Glutamatergic neuron (in vitro differentiated cells): ENCODE measurements at regions not wholly inside any gene's neighbourhood (a gene's known extent, or its start where the extent isn't known, plus 50 kb on each side); places are given as distances from the start of the nearest gene placed in this dataset.

ENCODE experiments used
- DNase-seq: peaks from one replicate; pipeline ENCODE4 v3.0.0; 2022
- H3K27ac Mint-ChIP-seq: one replicate; pipeline ENCODE4 v1.8.0; 2020; ENCODE audit warnings: mild to moderate bottlenecking, mixed read lengths, inconsistent platforms; ENCODE audit not compliant: unreplicated experiment
- H3K27me3 Mint-ChIP-seq: one replicate; pipeline ENCODE4 v1.8.0; 2020; ENCODE audit warnings: mild to moderate bottlenecking, moderate library complexity, mixed read lengths, inconsistent platforms; ENCODE audit not compliant: unreplicated experiment
- H3K36me3 Mint-ChIP-seq: one replicate; pipeline ENCODE4 v1.8.0; 2020; ENCODE audit warnings: mild to moderate bottlenecking, mixed read lengths, inconsistent platforms; ENCODE audit not compliant: unreplicated experiment
- H3K4me1 Mint-ChIP-seq: one replicate; pipeline ENCODE4 v1.8.0; 2020; ENCODE audit warnings: mild to moderate bottlenecking, low read depth, mixed read lengths, inconsistent platforms; ENCODE audit not compliant: unreplicated experiment
- H3K4me3 Mint-ChIP-seq: one replicate; pipeline ENCODE4 v1.8.0; 2020; ENCODE audit warnings: mild to moderate bottlenecking, mixed read lengths, inconsistent platforms; ENCODE audit not compliant: unreplicated experiment
- H3K9me3 Mint-ChIP-seq: one replicate; pipeline ENCODE4 v1.8.0; 2020; ENCODE audit warnings: mild to moderate bottlenecking, moderate library complexity, mixed read lengths, inconsistent platforms; ENCODE audit not compliant: unreplicated experiment
- TF ChIP-seq, protein P1 (sequence below): fragments of 200-600 bp; sonication (generic); IDR thresholded peaks from one replicate; pipeline ENCODE4 v1.5.0; 2021; ENCODE audit not compliant: partially characterized antibody, unreplicated experiment

DNA sequence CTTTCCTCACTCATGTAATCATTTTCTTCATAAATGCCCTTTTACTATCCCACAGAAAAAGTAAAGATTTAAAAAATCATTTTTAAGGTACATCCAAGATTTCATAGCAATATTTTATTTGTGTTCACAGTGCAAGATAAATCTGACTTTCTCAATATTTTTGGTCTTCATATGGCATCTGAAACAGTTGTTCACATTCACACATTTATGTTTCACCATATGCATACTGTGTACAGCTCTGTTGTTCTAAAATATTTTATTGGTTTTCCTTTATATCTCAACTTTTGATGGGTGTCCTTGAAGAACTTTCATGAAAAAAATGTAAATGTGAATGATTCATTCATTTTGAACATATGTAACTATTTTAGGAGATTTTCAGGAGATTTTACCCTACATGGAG lies 348.7 kb downstream of the SNAPC1 start:
- H3K4me3 Mint-ChIP-seq, result no peak overlapping the region
- no peak overlapping the region for H3K27ac Mint-ChIP-seq
- DNase-seq, result no peak

GRCh38 chr14:62117010-62117750 lies 355.0 kb downstream of the SNAPC1 start:
- H3K9me3 Mint-ChIP-seq, result peaks cover 2% of the 10 kb centered on the region
- H3K4me3 Mint-ChIP-seq, result peak overlapping the region; percentile 84
- H3K27me3 Mint-ChIP-seq, result peaks cover 7% of the 10 kb centered on the region
- H3K27ac Mint-ChIP-seq, result no peak overlapping the region
- DNase-seq, result peak; percentile 90
- TF ChIP-seq, protein P1, sequence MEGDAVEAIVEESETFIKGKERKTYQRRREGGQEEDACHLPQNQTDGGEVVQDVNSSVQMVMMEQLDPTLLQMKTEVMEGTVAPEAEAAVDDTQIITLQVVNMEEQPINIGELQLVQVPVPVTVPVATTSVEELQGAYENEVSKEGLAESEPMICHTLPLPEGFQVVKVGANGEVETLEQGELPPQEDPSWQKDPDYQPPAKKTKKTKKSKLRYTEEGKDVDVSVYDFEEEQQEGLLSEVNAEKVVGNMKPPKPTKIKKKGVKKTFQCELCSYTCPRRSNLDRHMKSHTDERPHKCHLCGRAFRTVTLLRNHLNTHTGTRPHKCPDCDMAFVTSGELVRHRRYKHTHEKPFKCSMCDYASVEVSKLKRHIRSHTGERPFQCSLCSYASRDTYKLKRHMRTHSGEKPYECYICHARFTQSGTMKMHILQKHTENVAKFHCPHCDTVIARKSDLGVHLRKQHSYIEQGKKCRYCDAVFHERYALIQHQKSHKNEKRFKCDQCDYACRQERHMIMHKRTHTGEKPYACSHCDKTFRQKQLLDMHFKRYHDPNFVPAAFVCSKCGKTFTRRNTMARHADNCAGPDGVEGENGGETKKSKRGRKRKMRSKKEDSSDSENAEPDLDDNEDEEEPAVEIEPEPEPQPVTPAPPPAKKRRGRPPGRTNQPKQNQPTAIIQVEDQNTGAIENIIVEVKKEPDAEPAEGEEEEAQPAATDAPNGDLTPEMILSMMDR, result peak; percentile 59
- H3K36me3 Mint-ChIP-seq, result no peaks in the 10 kb centered on the region
- H3K4me1 Mint-ChIP-seq, result no peaks in the 10 kb centered on the region

More for the DNA sequence above, 348.7 kb downstream of the SNAPC1 start:
- no peaks in the 10 kb centered on the region for H3K36me3 Mint-ChIP-seq
- H3K4me1 Mint-ChIP-seq, result no peaks in the 10 kb centered on the region
- TF ChIP-seq, protein P1, result no peak
- no peaks in the 10 kb centered on the region for H3K9me3 Mint-ChIP-seq
- peaks cover 2% of the 10 kb centered on the region for H3K27me3 Mint-ChIP-seq

DNA sequence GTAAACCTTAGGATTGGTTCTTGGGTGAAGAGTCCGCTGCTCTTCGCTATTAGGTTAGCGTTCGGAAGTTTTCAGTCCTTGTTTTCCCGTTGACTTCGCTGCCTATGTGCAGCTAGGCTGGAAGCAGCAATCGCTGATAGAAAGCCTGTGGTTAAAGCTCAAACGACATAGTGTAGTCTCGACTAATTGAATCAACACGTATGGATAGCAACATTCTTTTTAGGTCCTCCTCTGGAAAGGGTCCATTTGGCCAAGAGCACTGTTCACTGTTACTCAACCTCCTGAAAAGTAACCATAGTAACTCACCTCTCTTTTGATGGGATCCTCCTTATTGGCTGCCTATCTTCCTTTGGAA lies 355.5 kb downstream of the SNAPC1 start:
- DNase-seq, result no peak
- Mint-ChIP-seq H3K27ac (no peak overlapping the region), H3K4me1 (no peaks in the 10 kb centered on the region), H3K36me3 (no peaks in the 10 kb centered on the region), H3K4me3 (peak overlapping the region; percentile 84), H3K9me3 (peaks cover 2% of the 10 kb centered on the region), H3K27me3 (peaks cover 7% of the 10 kb centered on the region)
- TF ChIP-seq, protein P1, result no peak

DNA sequence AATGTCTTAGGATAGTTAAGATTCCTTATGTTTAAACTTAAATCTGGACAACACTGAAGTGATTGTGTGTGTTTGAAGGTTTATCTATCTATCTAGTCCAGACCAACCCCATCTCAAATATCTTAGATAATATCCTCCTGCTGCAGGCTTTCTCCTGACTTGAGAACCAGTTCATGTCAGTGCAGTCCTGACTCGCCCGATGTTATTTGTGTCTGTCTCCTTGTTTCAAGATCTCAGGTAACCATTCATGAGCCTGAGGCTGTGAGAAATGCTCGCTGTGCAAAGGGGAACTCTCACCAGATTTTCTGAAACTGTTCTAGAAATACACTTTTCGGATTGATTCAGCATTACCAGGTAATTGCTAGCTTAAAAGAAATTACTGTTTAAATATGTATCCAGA lies 356.2 kb downstream of the SNAPC1 start:
- H3K9me3 Mint-ChIP-seq, result peaks cover 2% of the 10 kb centered on the region
- H3K27ac Mint-ChIP-seq, result no peak overlapping the region
- no peak for DNase-seq
- TF ChIP-seq, protein P1, result no peak
- peaks cover 7% of the 10 kb centered on the region for H3K27me3 Mint-ChIP-seq
- H3K4me3 Mint-ChIP-seq, result peak overlapping the region; percentile 40
- H3K4me1 Mint-ChIP-seq, result no peaks in the 10 kb centered on the region
- H3K36me3 Mint-ChIP-seq, result no peaks in the 10 kb centered on the region

DNA sequence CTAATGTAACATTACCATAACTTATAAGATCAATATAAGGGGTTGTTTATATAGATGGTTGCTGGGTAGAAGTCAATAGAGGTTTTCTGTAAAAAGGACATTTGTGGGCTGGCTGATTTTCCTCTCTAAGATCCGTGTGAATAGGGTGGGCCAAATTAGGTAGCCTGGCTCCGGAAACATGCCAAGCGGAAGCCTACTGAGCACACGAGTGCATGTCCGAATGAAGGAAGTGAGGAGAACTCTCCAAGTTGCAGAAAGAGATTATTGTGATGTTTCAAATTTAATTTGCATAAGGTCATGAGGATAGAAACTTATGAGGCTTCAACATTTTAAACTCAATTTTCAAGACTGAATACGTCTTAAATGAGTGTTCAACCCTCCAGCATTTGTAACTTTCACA lies 356.7 kb downstream of the SNAPC1 start:
- no peak for DNase-seq
- H3K36me3 Mint-ChIP-seq, result no peaks in the 10 kb centered on the region
- H3K27me3 Mint-ChIP-seq, result peaks cover 7% of the 10 kb centered on the region
- no peak overlapping the region for H3K4me3 Mint-ChIP-seq
- TF ChIP-seq, protein P1, result no peak
- H3K27ac Mint-ChIP-seq, result no peak overlapping the region
- H3K4me1 Mint-ChIP-seq, result no peaks in the 10 kb centered on the region
- peaks cover 2% of the 10 kb centered on the region for H3K9me3 Mint-ChIP-seq
